SIG-M5 treated with dmso at 0.1 percent for 504 hours (cell line): ENCODE measurements at regions not wholly inside any gene's neighbourhood (a gene's known extent, or its start where the extent isn't known, plus 50 kb on each side); places are given as distances from the start of the nearest gene placed in this dataset.

ENCODE experiments used
- DNase-seq: peaks from one replicate; lab custom pipeline; 2025; ENCODE audit not compliant: unreplicated experiment; lab: John Stamatoyannopoulos, UW

DNA sequence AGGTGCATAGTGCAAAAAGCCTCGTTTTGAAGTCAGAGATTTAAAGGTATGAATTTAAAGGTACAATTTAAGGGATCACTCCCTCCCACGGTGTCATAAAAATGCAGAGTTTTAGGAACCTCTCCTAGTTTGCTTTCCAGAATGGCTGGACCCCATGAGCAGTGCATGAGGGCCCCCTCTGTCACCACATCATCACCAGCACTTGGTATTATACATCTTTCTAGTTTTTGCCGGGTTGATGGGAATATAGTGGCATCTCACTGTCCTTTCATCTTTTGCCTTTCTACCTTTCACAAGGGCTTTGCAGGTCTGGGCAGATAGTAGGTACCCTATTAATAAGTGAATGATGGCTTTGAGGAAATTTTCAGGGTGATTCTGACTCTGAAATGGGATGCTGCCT is 103.6 kb upstream of the AGBL1 start:
- DNase-seq, result no peak

DNA sequence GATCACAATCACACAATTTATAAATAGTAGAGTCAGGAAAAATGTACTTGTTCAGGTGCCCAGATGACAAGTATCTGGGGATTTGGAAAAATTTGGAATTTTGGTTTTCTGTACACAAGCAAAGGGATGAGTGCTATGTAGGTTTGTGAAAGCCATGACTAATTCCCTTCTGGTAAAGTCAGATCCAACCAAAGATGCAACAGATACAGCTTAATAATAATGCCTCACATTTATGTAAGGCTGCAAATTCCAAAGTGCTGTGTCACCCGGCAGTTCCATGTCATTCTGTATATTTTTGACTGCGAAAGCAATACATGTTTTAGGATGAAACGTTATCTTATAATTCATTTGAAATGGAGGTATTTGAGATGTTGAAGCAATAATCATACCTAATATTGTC is 102.7 kb upstream of the AGBL1 start:
- DNase-seq, result no peak

DNA sequence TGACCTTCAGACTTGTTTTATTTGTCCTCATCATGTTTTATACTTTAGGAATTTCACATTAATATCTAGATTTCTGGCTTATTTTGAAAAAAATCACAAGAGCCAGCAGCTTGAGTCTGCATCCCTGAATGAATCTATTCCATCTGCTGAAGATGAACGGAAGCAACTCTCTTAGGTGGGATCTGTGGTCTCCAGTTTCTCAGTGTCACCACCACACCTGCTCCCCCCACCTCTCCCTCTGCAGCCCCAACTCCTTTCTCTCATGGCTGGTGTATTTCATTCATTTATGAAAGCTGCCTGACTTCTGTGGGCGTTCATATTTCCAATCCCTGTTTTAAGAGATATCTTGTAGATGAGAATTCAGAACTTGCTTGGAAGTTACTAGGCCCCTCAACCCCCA is 102.1 kb upstream of the AGBL1 start:
- DNase-seq, result no peak

DNA sequence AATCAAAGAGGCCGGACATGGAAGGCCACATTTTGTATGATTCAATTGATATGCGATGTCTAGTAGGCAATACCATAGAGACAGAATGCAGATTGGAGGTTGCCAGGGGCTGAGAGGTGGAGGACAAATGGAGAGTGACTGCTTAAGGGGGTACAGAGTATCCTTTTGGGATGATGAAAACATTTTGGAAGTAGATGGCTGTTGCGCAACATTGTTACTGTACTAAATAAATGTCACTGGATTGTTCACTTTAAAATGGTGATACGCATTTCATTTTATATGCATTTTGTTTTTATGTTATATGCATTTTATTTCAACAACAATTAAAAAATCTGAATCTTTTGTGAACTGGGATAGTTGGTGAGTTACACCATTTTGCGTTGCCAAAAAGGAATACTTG is 99.7 kb upstream of the AGBL1 start:
- no peak for DNase-seq

DNA sequence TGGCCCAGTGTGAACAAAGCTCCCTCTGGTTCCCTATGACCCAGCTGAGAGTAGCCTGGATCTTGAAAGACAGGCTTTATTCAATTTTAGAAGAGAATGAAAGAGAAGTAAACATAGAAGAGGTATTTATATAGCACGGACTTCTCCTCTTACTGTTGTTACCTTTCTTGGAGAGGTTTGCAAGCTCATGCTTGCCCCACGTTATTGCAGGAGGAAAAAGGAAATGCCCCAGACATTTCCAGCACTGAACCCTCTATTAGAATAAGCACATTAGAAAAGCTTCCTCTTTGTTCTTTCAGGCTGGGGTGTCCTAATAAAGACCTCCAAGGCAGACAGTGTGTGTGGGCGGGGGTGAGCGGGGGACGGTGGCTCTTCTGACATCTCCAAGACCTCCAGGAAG is 98.7 kb upstream of the AGBL1 start:
- DNase-seq, result no peak

DNA sequence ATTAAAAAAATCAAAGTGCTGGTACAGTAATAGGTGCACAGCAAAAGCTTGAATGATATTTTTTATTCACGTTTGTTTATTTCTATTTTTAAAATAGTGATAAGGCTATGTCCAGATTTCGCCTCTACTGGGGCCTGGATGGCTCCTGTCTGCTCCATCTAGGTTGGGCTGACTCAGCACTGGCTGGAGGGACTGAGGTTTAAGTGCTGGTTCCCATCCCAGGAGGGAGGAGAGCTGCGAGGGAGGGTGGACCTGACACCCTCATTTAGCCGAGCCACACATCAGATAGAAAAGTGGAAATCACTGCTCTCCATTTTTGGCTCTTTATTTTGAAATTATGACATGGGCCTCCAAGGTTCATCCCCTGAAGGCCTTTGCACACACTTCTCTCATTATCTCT is 95.4 kb upstream of the AGBL1 start:
- no peak for DNase-seq

DNA sequence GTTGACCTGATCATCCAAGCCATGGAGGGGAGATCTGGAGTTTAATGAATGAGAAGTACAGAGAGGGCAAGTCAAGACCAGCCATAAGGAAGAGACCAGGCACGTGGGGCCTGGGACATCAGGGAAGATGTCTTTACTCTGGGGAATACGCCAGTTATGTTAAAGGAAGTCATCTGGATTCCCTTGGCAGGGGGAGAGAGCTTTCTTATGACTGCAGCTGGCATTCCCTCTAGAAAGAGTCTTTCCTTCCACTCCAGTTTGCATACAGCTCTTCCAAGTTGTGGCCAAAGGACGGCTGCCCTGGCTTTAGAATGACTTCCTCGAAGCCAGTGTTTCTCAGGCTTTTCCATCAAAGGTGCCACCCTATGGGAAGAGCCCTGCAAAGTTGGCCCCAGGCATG is 93.6 kb upstream of the AGBL1 start:
- no peak for DNase-seq

DNA sequence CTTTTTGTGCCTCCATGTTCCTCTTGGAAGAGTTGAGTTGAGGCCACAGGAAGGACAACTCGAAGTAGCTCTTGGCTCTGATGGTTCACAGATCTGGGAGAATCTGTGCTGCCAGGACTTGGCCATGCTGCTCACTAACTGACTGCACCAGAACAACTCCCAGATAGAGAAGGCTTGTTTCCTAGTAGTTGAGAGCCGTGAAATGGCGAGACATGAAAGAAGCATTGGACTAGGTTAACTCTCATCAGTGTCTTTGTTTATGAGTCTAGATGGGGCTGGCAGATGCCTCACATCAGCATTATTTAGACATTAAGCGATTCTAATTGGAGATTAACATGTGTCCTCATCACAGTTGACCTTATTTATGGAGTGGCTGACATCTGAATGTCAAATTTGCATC is 92.9 kb upstream of the AGBL1 start:
- DNase-seq, result no peak

DNA sequence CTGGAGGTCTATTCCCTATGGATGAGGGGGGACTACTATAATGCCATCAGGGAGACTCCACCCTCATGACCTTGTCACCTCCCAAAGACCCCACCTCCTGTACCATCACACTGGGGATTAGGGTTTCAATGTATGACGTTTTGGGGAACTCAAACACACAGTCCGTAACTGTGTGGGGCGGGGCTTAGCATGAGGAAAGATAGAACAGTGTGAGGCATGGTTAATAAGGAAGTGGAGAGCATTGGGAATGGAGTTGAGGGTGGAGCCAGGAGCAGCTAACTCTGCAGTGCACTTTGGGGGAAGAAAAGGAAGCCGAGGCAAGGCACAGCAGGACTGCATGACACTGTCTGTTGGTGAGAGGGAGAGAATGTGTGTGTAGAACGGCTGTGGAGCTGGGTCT is 90.9 kb upstream of the AGBL1 start:
- DNase-seq, result no peak

DNA sequence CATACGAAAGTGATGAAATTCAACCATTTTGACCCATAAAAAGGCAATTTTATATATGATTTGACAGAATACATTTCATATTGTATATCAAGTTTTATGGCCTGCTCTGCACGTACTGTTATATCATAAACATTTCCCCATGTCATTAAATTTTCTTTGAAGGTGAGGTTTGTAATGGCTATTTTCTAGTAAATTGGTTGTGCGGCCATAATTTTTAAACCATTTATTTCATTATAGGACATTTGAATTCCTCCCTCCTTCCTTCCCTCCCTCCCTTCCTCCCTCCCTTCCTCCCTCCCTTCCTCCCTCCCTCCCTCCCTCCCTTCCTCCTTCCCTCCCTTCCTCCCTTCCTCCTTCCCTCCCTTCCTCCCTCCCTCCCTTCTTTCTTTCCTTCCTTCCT is 87.4 kb upstream of the AGBL1 start:
- no peak for DNase-seq

DNA sequence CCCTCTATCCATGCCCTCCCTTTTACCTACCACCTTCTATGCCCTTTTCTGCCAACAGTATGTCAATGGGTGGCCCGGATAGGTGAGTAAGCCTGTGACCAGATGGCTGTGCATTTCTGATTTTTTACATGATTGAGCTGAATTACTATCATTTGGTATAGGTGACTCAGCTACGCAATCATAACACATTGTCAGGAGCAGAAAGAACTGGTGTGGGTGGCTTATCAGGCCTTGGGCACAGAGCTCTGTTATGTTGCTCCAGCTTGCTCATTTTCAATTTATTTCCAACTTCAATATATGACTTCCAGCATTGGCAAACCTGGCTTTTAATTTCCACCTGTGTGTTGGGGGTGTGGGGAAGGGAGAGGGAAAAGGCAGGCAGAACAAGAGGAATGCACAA is 86.6 kb upstream of the AGBL1 start:
- no peak for DNase-seq

DNA sequence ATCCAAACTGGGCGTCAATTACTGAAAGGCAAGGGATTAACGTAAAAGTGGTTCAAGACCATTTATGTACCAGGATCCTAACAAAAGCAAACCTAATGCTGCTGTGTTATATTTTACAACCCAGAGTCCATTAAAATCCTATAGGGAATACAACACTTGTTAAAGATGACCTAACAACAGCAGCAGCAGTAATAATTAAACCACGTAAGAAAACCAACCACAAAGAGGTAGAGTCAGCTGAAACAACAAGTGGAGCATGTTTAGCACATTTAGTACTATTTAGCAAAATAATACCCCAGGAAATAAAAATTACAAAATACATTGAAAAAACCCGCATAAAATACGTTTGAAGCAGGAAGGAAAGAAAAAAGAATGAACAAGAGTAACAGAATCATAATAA is 82.1 kb upstream of the AGBL1 start:
- DNase-seq, result no peak

DNA sequence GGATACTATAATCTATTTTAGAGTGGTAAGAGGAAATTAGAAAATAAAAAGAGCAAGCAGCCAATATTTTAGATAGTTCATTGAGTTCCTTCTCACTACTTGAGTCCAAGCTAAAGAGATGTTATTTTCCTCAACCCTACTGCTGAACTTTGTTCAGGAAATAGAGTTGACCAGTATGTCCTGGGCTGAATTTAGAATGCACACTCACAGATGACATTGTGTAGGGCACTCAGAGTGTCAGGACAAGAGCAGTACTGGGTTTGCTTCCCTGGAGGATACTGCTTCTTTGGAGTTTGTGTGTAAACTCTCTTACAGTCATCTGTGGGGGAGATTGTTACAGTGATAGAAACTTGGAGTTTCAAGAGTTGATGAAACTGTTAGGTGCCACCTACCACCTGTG is 80.0 kb upstream of the AGBL1 start:
- no peak for DNase-seq

DNA sequence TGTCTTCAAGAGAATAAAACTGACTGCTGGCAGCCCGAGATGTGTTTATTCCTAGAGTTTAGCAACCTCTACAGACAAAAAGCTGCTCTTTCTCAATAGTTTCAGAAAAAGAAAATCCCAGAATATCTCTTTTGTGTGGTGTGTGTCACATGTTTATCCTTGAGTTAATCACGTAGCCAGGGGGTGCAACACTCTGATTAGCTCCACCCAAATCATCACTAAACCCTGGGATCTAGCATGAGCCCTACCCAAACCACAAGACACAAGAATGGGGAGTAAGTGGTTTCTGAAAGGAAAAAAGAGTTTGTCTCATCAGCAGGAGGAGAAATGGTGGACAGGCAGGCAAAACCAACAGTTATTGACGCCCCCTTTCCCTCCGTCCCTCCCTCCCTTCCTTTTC is 78.5 kb upstream of the AGBL1 start:
- DNase-seq, result no peak

DNA sequence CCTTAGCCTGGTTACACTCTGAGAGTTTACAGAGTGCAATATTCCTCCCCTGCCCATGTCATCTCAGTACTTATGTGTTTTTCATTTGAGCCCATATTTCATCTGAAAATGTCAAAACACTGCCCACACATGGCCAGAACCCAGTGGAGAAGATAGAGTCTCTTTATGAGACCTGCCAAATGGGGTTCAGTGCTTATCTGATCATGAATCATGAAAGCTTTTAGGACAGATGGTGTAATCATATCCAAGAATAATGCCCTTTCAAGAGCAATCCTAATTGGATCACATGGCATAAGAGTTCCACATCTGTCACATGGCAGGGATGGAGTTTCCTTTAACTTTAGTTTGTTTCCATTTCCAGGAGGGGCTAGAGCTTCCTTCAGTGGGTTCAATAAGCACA is 77.2 kb upstream of the AGBL1 start:
- no peak for DNase-seq

DNA sequence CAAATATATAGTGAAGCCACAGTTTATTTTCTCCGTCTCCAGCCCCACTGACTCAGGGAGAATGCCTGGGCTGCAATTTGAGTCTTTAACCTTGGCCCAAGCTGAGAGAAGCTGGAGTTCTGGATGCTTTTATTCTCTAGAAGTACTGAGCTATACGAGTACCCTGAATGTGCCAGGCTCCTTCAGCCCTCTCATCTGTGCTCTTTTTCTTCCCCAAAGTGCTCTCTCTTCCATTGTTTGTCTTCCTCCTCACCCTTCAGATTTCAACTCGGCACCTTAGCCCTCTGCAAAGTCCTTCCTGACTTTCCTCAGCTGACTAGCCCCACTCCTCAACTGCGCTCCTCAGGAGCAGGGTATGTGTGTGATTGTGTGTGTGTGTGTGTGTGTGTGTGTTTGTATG is 75.6 kb upstream of the AGBL1 start:
- no peak for DNase-seq

DNA sequence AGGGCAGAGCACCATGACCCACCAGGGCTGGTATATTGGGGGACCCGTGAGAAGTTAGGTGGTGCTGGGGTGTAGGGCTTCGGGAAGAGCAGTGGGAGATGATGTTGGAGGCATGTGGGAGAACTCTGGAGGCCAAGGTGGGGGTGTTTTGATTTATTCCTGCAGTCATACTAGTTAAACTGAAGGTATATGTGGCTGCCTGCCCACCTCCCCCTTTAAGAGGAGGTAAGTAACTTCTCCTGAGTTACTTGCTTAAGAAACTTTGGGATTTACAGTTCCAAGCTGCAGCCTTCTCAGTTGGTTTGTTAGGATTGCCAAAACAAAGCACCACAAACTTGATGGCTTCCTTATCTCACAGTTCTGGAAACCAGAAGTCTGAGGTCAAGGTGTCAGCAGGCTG is 73.1 kb upstream of the AGBL1 start:
- no peak for DNase-seq

DNA sequence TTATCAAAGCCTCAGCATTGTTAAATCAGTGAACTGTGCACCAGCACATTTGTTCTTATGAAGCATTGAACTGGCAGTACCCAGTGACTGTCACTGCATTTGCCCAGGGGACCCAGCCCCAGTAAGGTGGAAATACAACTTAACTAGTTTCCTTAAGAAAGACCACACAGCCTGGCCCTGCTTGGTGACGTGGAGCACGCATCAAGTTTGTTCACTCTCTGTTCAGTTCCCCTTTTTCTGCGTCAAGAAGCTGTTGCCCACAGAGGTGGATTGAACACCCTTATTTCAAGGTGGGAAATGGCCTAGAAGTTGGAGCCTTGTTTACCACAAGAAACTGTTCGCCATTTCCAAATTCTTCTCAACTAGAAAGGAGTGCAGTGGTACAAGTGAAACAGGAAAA is 69.9 kb upstream of the AGBL1 start:
- no peak for DNase-seq

DNA sequence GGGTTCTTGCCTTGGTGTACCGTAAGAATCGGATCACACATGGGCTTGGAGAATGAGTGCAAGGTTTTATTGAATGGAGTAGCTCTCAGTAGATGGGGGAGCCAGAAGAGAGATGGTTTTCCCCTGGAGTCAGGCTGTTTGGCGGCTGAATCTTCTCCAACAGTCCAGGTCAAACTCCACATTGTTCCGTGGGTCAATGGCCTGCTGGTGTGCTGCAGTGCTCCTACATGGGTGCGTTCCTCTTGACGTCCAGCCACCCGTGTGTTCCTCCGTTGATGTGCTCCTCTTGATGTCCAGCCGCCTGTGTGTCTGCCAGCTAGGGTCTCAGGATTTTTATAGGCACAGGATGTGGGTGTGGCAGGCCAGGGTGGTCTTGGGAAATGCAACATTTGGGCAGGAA is 69.3 kb upstream of the AGBL1 start:
- no peak for DNase-seq

DNA sequence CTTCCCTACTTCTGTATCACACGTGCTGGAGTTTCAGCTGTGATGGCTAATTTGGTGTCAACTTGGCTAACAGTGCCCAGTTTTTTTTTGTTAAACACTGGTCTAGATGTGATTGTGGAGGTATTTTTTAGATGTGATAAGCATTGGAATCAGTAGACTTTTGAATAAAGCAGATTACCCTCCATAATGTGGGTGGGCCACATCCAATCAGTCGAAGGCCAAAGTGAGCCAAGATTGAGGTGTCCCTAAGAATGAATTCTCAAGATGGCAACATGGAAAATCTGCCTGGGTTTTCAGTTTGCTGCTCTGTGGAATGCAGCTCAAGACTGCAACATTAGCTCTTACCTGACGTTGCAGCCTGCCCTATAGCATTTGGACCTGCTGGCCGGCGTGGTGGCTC is 68.8 kb upstream of the AGBL1 start:
- no peak for DNase-seq

DNA sequence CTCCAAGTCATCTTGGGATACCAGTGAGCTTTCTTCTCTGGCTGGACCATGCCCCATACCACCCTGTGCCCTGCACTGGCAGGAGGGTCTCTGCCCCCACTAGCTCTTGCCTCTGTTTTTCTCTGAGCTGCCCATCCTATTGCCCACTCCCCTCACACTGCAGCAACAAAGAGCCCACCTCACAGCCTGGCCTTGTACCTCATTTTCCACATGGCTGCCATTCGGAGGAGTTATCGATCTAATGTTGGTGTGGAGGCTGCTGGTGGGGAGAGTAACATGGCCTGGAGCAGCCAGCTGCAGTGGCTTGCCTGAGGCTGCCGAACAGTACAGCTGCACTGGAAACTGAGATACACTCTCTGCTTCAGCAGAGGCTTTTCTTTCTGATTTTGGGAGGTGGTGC is 65.7 kb upstream of the AGBL1 start:
- DNase-seq, result no peak

DNA sequence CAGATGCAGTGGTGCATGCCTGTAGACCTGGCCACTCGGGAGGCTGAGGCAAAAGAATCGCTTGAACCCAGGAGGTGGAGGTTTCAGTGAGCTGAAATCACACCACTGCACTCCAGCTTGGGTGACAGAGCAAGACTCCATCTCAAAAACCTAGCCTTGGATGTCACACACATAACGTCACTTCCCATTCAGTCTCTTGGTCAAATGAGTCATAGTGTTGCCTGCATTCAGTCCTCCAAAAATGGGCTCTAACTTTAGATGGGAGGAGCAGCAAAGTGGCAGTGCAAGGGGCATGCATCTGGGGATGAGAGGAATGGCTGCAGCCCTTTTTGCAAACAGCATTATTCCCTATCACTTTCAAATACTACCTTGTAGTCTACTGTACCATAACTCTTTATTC is 62.9 kb upstream of the AGBL1 start:
- no peak for DNase-seq

DNA sequence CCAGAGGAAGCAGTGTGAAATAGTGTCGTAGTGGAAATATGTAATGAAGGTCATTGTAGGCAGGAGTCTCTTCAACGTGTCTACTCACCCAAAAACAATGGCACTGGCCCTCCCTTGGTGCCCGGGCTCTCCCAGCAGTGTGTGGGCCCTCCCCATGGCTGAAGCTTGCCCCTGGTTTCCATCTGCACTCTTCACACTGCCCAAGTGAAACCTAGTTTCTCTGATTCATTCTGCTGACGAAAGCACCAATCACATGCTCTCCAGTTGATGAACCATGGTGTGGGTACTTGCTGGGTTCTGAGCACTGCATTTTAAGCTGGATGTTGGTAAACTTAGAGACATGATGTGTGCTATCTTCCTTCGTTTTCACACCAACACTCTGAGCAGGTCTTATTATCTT is 61.0 kb upstream of the AGBL1 start:
- DNase-seq, result no peak
